COR-L47 (cell line): ENCODE measurements at regions not wholly inside any gene's neighbourhood (a gene's known extent, or its start where the extent isn't known, plus 50 kb on each side); places are given as distances from the start of the nearest gene placed in this dataset.
"Not testable (repeated sequence)": the region's sequence is repeated elsewhere in the genome, so short reads cannot be mapped to it uniquely, and the experiment has no call there.

Experiments used
- DNase-seq: peaks from one replicate; lab custom pipeline; 2025; lab: John Stamatoyannopoulos, UW

DNA sequence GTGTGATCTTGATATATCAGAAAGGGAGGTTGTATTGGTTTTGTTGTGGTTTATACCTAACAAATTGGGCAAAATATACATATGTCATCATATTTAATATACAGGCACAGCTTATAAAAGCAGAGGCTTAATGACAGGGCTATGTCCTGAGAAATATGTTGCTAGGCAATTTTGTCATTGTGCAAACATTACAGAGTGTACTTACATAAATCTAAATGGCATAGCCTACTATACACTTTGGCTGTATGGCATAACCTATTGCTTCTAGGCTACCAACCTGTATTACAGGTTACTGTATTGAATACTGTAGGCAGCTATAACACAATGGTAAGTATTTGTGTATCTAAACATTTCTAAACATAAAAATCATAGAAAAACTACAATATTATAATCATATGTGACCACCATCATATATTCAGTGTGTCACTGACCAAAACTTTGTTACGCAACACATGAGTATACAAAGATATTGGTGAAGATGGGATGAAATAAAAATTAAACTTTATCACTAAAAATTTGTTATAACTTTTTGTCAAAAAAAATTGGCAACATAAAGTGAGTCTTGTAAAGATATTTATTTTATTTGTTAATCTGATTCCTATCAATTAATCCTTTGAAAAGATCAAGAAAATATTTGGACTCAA is 414.0 kb upstream of the HS3ST1 start:
- peak; percentile 22 for DNase-seq

DNA sequence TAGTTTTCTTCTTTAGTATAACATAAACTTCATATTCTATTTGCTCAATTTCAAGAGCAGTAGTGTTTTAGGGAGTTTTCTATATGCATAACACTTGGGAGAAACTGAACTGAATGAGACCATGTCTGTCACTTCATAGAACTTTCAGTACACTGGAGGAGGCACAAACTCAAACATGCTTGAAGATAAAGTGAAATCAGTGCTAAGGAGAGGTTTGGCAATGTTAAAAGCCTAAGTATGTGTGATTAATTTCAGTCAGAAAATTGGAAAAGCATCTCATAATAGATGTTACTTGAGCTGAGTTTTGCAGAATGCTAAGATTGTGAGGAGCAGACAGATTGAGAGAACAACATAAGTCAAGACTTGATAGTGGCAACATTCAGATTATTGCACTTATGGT is 411.2 kb upstream of the HS3ST1 start:
- no peak for DNase-seq

DNA sequence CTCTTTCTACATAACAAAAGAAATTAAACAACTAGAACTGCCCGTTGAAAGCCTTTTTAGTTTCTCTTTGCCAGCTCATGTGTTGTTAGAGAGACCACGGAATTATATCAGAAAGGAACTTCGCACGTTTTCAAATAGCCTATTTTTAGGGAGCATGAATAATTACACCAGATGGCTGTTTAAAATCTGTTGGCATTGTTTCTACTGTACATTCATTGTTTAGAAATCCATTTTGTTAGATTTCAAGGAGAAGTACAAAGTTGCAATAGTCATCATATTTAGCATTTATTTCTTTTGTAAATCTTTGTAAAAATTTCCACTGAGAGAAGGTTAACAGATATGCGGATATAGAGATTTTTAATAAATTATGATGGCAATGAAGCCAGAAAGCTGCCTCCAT is 403.0 kb upstream of the HS3ST1 start:
- DNase-seq = no peak

DNA sequence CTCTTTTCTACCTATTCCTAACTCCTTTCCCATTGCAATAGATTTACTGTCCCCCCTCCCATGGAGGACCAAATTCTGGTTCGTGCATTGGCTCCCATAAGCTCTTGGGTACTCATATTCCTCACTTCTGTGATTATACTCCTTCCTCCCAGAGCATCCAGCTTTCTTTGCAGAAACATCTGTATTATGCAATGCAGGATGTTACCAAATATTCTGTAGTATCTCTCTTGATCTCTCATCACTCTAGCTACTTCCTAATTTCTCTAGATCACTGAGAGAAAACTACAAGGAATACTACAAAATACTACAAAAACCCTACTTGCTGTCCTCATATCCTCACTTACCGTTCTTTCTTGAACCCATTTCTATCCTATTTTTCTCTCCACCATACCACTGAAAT is 395.9 kb upstream of the HS3ST1 start:
- no peak for DNase-seq

DNA sequence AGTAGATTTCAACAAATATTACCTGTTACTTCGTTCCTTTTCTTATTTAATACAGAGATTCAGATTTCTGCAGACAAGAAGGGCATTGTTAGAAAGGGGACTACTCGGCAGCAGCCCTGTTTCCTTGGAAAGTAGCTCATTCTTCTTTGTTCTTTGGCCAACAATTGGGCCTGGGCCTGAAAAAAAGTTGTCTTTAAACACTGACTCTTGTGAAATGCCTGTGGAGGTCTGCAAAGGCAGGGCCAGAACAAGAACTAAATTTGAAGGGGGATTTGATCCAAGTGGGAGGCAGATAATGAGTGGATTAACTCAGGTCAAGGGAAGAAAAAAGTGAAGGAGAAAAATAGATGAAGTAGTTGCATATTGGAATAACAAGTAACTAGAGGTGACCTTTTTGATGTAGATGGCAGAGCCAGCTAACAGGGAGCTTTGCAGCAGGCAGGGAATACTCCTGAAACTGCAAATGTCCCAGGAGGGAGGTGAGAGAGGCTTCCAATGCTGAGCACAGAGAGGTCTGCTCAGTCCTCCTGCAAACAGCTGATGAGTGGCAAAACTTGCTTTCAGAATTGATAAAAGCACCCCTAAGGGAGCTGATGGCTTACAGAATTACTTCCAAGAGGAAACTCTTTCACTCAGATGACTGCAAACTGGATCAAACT is 393.2 kb upstream of the HS3ST1 start:
- DNase-seq = no peak

DNA sequence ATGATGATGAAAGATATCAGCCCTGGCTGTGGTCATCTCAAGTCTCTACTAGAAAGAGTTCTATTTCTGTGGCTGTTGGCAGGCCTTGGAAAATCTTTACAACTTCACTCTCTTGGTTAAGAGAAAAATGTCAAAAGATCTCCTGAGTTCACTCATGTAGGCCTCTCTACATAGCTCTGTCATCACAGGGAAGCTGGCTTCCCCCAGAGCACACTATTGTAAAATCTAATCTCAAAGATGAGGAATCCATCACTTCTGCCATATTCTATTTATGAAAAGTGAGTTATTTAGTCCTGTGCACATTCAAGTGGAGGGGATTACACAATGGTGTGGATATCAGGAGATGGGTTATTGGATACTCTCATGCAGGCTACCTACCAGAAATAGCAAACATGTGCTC is 388.4 kb upstream of the HS3ST1 start:
- DNase-seq = no peak

DNA sequence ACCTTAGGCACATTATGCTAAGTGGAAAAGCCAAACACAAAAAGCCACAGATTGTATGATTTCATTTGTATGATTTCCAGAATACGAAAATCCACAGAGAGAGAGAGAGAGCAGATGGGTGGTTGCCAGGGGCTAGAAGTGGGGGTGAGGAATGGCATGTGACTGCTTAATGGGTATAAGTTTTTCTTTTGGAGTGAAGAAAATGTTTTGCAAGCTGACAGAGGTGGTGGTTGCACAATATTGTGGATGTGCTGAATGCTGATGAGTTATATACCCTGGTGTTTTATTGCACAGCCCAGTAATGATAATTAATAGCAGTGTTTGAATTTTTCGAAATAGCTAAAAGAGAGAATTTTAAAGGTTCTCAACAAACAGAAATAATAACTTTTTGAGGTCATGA is 386.1 kb upstream of the HS3ST1 start:
- no peak for DNase-seq

DNA sequence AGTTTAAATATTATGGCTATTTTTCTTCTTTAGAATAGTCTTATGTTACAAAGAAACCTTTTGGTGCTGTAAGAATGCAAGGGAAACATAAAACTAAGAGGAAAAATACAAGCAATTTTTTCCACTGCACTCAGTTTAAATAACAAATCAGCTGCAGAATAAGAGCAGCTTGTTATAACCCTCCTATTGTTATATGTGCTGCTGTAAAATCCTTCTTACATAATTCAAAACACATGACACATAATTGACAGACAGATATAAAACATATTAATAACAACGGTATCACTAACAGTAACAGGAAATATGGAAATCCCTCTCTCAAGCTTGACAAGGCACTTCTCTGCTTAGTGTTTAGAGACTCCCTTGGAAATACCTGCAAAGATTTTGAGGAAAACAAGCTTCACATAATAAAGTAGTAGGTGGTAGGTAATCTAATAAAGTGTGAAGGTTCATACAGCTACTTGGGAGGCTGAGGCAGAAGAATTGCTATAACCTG is 385.3 kb upstream of the HS3ST1 start:
- DNase-seq = no peak

DNA sequence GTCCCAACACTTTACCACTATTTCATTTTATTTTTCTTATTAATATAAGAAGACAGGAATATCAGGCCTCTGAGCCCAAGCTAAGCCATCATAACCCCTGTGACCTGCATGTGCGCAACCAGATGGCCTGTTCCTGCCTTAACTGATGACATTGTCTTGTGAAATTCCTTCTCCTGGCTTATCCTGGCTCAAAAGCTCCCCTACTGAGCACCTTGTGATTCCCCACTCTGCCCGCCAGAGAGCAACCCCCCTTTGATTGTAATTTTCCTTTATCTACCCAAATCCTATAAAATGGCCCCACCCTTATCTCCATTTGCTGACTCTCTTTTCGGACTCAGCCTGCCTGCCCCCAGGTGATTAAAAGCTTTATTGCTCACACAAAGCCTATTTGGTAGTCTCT is 382.8 kb upstream of the HS3ST1 start:
- not testable (repeated sequence) for DNase-seq

DNA sequence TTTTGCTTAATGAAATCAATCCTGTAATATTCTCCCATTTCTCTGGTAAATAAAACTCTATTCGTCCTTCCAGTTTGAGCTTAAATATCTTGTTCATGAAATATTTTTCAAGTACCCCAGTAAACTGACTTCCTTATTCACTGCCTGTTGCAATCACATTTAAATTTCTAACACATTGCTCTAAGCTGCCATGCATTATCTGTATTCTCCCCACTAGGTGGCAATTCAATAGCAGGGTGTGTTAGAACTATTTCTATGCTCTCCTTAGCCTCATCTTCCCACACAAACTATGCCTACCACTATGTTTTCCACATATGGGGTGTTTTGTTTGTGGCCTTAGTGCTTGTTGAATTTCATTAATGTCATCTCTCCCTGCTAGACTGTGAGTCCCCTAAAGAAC is 377.1 kb upstream of the HS3ST1 start:
- DNase-seq = peak; percentile 16

DNA sequence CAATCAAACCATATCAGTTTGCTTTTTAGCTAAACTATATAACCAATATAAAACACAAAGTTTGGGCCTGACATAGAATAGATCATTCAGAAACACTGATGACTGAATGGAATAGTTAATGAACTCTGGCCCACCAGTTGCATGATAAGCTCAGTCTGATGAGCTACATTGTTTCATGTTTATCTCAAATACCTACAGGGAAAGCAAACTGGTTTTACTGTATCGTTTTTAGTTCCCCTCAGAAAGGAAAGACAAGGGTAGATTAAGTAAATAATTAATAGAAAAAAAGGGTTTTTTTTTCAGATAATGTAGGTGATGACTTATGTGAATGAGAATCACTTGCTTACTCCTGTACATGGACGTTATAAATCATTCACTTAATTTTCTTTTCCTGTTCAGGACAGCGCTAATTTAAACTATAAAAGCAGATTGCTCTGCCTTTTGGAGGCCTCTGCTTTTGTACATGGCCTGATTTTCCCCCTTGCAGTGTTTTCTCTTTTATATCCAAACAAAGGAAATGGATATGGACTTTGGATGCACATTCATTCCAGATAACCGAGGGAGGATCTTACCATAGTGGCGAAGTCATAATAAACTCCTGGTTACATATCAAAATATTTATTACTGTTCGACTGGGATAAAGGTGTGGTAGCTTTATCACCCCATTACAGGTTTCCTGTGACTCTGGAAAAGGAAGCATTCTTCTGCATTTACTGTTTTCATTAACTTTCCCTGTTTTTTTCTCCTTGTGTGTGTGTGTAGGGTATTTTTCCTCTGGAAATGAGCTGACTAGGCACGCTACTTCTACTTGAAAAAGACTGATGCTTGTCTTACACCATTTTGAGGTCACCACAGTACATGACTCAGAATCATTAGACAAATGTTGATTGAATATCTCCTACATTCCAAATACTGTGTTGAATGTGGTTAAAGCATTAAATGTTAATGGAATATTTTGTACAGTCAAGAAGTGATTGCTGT is 373.1 kb upstream of the HS3ST1 start:
- no peak for DNase-seq

DNA sequence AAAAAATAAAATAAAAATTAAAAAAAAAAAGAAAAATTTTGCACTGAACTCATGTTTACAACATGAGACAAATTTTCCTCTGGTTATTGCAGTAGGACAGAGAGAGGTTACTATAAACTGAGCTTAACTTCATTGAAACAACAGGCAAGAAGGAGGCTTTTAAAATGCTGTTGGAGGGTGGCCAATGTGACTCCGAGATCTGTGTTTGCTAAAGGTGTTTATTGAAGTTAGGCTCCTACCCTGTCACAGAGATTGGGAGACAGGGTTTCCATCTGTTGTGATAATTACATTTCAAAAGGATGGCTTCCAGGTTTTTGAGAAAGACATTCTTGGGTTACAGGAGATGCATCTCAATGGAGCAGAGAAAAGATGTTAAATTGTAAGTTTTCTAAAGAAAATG is 370.5 kb upstream of the HS3ST1 start:
- DNase-seq = peak; percentile 2

DNA sequence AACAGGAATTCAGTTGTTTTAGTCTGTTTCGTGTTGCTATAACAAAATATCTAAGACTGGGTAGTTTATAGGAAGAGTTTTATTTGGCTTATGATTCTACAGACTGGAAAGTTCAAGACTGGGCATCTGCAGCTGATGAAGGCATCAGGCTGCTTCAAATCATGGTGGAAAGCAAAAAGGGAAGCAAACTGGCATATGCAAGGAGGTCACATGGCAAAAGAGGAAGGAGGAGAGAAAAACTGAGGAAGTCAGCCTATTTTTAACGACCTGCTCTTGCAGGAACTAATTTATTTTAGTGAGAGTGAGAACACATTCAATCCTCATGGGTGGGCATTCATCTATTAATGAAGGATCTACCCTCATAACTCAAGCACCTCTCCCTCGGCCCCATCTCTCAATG is 363.1 kb upstream of the HS3ST1 start:
- no peak for DNase-seq

DNA sequence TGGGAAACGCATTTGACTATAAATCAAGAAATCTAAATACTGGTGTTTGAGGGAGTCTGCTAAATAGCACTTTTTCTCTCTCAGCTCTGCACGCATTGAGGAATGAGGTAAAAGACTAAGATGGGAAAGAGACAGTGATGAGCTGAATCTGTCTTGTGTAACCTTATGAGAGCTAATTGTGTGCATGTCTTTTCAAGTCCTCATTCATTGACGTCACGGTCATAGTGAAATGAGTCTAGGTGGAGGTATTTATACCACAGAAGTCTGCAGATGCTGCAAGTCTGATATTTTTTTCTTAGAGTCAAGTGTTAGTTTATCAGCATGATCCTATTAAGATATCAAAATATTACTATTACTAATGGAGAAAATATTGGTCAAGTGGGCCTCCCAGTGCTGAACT is 361.5 kb upstream of the HS3ST1 start:
- DNase-seq = no peak

DNA sequence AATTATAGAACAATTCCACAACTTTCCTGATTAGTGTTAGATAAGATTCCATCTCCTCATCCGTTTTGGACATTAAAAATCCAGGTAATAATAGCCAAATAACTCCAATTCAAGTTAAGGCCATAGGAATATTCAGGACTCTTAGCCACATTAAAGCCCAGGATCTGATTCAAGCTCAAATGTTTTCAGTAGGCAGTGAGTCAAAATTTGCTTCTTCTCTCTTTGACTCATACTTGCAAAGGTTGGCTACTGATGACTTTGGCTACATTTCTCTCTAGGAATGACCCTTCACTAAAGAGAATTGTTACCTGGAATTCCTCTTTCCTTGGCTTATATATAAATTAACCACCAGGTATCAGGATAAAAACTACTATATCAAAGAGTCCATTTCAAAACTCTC is 354.9 kb upstream of the HS3ST1 start:
- DNase-seq = no peak

DNA sequence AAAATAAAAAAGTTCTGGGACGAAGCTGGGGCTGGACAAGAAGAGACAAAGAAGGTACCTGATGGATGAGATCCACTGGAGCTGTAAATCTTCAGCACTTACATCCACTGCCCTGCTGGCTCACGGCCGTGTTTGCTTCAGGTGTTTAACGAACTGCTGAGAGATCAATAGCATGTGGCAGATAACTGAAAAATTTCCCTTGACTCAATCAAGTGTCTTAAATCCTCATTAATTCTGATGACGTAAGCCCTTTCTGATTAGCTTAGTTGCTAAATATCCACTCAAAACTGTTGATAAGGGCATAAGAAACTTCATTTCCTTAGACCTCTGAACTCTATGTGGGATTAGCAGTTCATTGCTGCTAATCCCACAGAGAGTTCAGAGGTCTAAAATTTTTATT is 354.2 kb upstream of the HS3ST1 start:
- no peak for DNase-seq

DNA sequence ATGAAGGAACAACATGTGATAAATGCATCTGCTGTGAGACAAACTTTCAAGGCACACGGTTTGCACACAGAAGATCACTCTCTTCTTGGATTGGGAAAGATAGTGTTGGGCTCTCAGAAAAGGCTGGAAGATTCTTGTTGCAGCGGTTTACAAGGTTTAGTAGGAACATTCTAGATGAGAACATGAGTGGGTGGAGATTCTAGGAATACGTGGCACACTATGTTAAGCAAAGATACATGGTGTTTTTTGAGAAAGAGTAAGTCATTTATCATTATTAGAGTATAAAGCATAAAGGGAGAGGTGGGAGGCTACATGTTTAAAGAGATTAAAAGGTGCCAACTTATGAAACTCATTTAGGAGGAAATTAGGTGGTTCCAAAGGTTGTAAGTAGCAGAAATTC is 348.8 kb upstream of the HS3ST1 start:
- DNase-seq = no peak

DNA sequence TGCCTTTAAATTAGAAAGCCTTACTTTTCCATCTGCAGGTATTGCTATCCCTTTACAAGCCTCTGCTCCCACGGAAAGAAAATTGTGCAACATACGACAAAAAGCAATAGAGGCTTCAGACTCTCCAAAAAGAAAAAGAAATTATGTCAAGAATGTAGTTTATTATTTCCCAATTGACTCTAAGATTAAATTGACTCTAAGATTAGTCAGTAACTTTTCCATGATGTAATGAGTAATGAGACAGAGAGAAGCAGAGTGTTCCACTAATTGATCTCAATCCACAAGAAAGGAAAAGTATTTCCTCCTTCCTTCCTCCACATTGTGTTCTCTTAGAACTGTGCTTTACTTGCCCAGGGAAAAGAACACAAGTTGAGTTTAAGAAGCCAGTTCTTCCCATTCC is 345.7 kb upstream of the HS3ST1 start:
- DNase-seq = no peak

DNA sequence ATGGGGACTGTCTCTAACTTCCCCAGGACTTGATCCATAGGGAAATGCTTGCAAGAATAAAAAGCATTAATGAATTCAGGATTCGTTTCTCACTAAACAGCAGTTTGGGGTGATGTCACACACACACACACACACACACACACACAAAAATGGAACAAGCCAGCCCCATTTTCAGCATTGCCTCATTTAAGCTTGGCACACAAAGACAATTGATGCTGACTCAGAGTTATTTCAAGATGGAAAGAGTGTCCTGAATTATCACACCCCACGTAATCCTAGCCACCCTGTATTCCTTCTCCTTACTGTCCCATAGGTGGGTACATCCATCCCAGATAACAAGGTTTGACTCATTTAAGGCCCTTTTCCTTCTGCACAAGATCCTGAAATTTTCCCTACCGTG is 345.1 kb upstream of the HS3ST1 start:
- DNase-seq = no peak

DNA sequence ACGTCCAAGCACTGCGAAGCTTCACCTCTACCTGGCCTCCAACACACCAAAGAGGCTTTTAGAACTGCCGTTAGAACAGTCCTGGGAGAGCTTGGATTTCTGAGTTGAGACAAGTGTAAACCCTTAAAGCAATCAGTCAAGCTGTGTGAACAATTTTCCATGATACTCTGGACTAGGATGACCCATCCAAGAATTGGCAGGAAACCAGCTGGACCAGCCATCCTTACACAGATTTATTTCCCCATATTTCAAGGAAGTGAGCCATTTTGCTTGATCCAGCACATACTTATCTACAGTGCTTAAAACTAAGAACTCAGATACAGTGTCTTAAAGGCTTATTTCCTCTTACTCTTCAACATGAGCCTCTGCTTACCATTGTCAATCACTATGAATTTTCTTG is 340.7 kb upstream of the HS3ST1 start:
- DNase-seq = no peak

DNA sequence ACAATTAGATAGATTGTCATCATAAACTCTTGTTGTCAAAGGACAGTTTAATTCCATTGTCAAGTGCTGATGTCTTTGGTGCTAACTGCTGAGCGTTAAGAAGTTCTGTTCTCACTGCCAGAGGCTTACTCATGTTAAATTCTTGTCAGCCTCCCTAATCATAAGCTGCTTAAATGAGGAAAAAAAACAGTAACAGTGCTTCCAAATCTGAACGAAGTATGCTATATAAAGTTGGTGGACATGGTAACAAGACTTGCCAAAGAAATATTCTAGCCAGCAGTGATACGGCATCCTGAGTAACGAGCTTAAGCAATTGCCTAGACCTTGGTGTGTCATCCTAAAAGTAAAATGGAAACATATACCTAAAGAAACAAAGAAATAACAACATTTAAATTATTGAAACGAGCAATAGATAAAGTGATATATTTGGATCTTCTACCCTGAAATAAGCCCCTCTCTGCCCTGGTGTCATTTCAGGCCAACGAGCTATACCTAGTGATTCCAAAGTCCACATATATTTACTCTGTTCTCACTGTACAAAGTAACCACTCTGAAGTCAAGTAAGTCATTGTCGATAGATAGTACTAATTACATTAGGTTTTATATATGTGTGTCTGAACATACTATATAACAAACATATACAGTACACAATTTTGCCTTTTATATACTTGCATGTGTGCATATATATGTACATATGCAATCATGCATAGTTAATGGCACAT is 339.7 kb upstream of the HS3ST1 start:
- DNase-seq = no peak

DNA sequence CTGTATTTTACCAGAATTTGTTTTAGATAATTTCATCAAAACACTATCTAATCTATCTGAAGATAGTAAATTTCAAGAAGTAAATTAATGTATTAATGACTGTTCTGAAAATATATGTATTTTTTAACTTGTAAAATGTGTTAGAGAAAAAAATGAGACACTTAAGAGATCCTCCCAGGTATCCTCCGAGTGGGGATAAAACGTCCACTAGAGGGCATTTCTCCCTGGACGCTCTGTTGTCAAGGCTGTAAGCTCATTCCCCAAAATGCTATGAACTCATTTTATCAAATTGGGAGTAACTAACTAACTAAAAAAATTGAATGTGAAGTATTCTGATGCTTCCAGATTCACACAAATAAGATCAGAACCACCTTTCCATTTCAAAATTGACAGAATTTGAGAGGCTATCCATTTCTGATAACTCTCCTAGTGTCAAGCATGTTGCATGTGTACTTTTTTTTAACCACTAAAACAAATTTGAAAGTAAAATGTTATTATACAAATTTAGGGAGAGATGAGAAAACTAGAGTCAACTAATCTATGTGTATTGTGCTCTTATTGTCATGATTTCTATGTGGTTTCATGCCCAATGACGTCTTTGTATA is 337.3 kb upstream of the HS3ST1 start:
- peak; percentile 5 for DNase-seq
